ENCODE measurements at regions not wholly inside any gene's neighbourhood (a gene's known extent, or its start where the extent isn't known, plus 50 kb on each side); places are given as distances from the start of the nearest gene placed in this dataset.

DNA sequence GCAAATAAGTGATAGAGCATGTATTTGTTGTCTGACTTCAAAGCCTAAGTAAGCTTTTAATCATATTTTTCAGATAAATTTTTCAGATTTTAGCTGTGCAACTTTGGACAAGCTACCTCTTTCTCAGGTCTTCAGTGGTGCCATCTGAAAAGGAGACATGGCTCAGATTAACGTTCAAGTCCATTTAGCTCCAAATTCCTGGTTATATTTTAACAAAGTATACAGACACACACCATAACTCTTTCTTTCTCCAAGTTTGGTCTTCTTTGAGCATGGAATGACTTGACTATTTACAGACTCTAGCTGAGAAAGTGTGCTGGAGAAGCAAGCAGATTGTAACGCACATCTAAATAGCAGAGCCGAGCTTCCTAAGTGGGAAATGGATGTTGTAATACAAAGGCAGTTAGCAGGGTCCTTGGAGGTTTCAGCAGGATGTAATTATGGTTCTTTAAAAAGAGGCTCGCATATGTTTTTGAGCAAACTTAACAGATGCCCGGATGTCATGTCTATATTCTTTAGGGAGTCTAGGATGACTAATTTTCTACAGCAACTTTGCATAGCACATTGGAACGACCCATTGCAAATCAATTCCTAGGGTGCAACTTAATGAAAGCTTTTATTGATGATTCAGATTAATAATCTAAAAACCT is 128.1 kb upstream of the E2F8 start:
- Histone ChIP-seq H3K27me3 (ENCODE audit: control insufficient read depth, insufficient read depth, low read length) (no peaks in the 10 kb centered on the region), H3K36me3 (ENCODE audit: control insufficient read depth, insufficient read depth, low read length) (no peaks in the 10 kb centered on the region), H3K4me3 (ENCODE audit: low read depth, low read length) (no peak overlapping the region)
- DNase-seq (ENCODE audit: low read depth) = no peak
- FAIRE-seq = no peak
- no peak for TF ChIP-seq CTCF (IDR thresholded peaks at IDR 0.05; ENCODE audit: insufficient read depth, low read length, severe bottlenecking)

GRCh38 chr11:19366992-19367709 is 126.4 kb upstream of the E2F8 start:
- H3K27me3 ChIP-seq (ENCODE audit: control insufficient read depth, insufficient read depth, low read length) = no peaks in the 10 kb centered on the region
- DNase-seq (ENCODE audit: low read depth) (no peak), FAIRE-seq (no peak)
- TF ChIP-seq CTCF (IDR thresholded peaks at IDR 0.05; ENCODE audit: insufficient read depth, low read length, severe bottlenecking) = no peak
- H3K36me3 ChIP-seq (ENCODE audit: control insufficient read depth, insufficient read depth, low read length) = no peaks in the 10 kb centered on the region
- H3K4me3 ChIP-seq (ENCODE audit: low read depth, low read length) = no peak overlapping the region

- Histone ChIP-seq H3K4me3 (ENCODE audit: low read depth, low read length) (no peak overlapping the region), H3K27me3 (ENCODE audit: control insufficient read depth, insufficient read depth, low read length) (no peaks in the 10 kb centered on the region), H3K36me3 (ENCODE audit: control insufficient read depth, insufficient read depth, low read length) (no peaks in the 10 kb centered on the region)
- FAIRE-seq (no peak), DNase-seq (ENCODE audit: low read depth) (no peak)
- TF ChIP-seq CTCF (IDR thresholded peaks at IDR 0.05; ENCODE audit: insufficient read depth, low read length, severe bottlenecking) = no peak
Measured at GRCh38 chr11:19365743-19366410, 125.1 kb upstream of the E2F8 start.

GRCh38 chr11:19359221-19360000 is 118.7 kb upstream of the E2F8 start:
- Histone ChIP-seq H3K36me3 (ENCODE audit: control insufficient read depth, insufficient read depth, low read length) (no peaks in the 10 kb centered on the region), H3K4me3 (ENCODE audit: low read depth, low read length) (no peak overlapping the region), H3K27me3 (ENCODE audit: control insufficient read depth, insufficient read depth, low read length) (peaks cover 6% of the 10 kb centered on the region)
- TF ChIP-seq CTCF (IDR thresholded peaks at IDR 0.05; ENCODE audit: insufficient read depth, low read length, severe bottlenecking) = no peak
- DNase-seq (ENCODE audit: low read depth) = no peak
- FAIRE-seq = no peak

- H3K36me3 ChIP-seq (ENCODE audit: control insufficient read depth, insufficient read depth, low read length) = no peaks in the 10 kb centered on the region
- DNase-seq (ENCODE audit: low read depth) = no peak
- peaks cover 9% of the 10 kb centered on the region for H3K27me3 ChIP-seq (ENCODE audit: control insufficient read depth, insufficient read depth, low read length)
- FAIRE-seq = no peak
- TF ChIP-seq CTCF (IDR thresholded peaks at IDR 0.05; ENCODE audit: insufficient read depth, low read length, severe bottlenecking) = no peak
- H3K4me3 ChIP-seq (ENCODE audit: low read depth, low read length) = no peak overlapping the region
Measured at GRCh38 chr11:19357943-19358342, 117.2 kb upstream of the E2F8 start.
